ENCODE measurements at regions not wholly inside any gene's neighbourhood (a gene's known extent, or its start where the extent isn't known, plus 50 kb on each side); places are given as distances from the start of the nearest gene placed in this dataset.

DNA sequence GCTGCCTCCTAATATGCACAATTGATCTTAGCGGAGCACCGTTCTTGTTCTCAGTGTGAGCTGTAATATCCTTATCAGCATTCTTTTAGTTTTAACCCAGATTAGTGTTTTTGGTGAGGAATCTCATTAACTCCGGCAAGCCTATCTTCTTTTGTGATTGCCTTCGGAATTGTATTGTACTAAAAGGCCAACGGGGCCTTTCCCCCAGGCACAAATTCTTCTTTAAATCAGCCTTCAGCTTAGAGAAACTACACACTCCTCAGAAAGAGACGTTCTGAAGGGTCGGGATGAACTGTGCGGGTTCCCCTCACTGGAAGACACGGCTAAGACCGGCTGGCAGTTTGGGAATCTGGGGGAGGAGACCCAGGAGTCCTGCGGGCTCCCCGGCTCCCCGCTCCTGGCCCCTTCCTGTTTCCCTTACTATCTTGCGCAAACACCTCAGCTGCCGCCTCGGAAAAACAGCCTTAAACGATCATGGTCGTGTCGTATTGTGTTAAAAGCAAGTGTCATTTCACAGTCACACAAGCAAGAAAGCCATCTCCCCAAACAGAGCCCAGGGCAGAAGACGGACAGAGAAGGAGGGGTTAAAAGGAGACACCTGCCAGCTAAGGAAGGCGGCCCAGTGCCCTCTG is 353.1 kb upstream of the IRX2 start:
- intact Hi-C loops (cut with micrococcal nuclease), result no loop called here
- H3K4me2 ChIP-seq (ENCODE audit: low read length), result no peak overlapping the region
- no peak overlapping the region for H3K27ac ChIP-seq (ENCODE audit: low read depth, low read length)
- ChIA-PET RAD21 (ENCODE audit: low non-redundant PET in 1 of 2, low total read pairs in 2 of 2, uncharacterized antibody in 2 of 2, unreplicated experiment in 2 of 2) (no interaction called here), CTCF (no interaction called here), POLR2A (no interaction called here)
- BruUV-seq (replicated peaks), result no TSS peak
- no peaks in the 10 kb centered on the region for H3K4me1 ChIP-seq (ENCODE audit: control insufficient read depth in 1 of 2, insufficient read depth in 2 of 2, low read length in 2 of 2)
- no peak overlapping the region for H3K9ac ChIP-seq (ENCODE audit: low read length)
- ATAC-seq (no peak), DNase-seq (ENCODE audit: low read depth, low spot score) (no peak)
- no peak overlapping the region for H2AFZ ChIP-seq (ENCODE audit: low read depth, low read length, poor library complexity, severe bottlenecking)
- H3K9me3 ChIP-seq (ENCODE audit: control insufficient read depth in 1 of 2, insufficient read depth in 1 of 2, low read depth in 1 of 2, low read length in 2 of 2), result peaks cover 3 to 14% of the 10 kb centered on the region in 2 experiments; a peak in 2 of 4 replicates
- no peaks in the 10 kb centered on the region for H3K36me3 ChIP-seq (ENCODE audit: control insufficient read depth in 1 of 2, insufficient read depth in 2 of 2, low read length in 2 of 2)
- no peaks in the 10 kb centered on the region for H4K20me1 ChIP-seq (ENCODE audit: insufficient read depth)
- H3K9me2 ChIP-seq (ENCODE audit: insufficient read depth), result no peaks in the 10 kb centered on the region
- H3K4me3 ChIP-seq (replicated peaks in 1 of 2; ENCODE audit: low read depth in 1 of 2, low read length in 2 of 2), result no peak overlapping the region
- no peaks in the 10 kb centered on the region for H3K79me2 ChIP-seq (ENCODE audit: insufficient read depth, low read length)
- no peak for TF ChIP-seq EGR1 (IDR thresholded peaks at IDR 0.05; ENCODE audit: low read depth)
- TF ChIP-seq ZNF274 (IDR thresholded peaks at IDR 0.05; ENCODE audit: low read depth, low read length), result no peak
- no peak for TF ChIP-seq SRF (IDR thresholded peaks at IDR 0.05; ENCODE audit: low read depth)
- no peak for TF ChIP-seq CEBPB (IDR thresholded peaks at IDR 0.05; ENCODE audit: low read depth)
- TF ChIP-seq YY1 (IDR thresholded peaks at IDR 0.05; ENCODE audit: extremely low read depth, insufficient replicate concordance, low read depth, low read length), result no peak
- TF ChIP-seq FOSL1 (IDR thresholded peaks at IDR 0.05; ENCODE audit: low read depth), result no peak
- no peak for TF ChIP-seq POLR2A (IDR thresholded peaks at IDR 0.05; ENCODE audit: borderline replicate concordance, extremely low read depth, insufficient read depth, insufficient read length)
- no peaks in the 10 kb centered on the region for H3K27me3 ChIP-seq (ENCODE audit: insufficient read depth, low read length)

DNA sequence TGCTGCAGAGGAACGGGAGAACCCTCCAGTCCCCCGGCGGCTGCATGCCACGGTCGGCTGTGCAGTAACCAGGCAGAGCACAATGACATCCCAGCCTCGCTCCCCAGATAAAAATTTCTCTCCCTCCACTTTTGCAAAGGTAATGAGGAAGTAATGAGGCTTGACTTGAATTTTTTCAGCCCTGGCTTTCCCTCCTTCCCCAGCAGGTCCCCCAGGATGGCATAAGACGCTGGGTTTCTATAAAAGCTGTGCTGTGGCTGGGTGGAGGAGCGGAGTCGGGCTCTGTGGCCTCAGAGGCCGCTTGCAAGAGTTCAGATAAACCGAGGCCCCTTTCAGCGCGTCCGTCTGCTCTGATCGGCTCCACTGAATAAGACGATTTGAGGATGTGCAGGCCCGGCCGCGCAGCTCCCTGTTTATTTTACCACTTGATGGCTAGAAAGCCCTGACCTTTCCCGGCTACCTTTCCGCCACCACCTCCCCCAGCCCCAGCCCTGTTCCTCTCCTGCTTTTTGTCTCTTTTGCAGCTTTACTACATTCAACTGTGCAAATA is 351.9 kb upstream of the IRX2 start:
- Histone ChIP-seq H3K79me2 (ENCODE audit: insufficient read depth, low read length) (no peaks in the 10 kb centered on the region), H4K20me1 (ENCODE audit: insufficient read depth) (no peaks in the 10 kb centered on the region), H3K36me3 (ENCODE audit: control insufficient read depth in 1 of 2, insufficient read depth in 2 of 2, low read length in 2 of 2) (no peaks in the 10 kb centered on the region), H3K27ac (ENCODE audit: low read depth, low read length) (no peak overlapping the region), H2AFZ (ENCODE audit: low read depth, low read length, poor library complexity, severe bottlenecking) (no peak overlapping the region), H3K4me2 (ENCODE audit: low read length) (no peak overlapping the region), H3K4me1 (ENCODE audit: control insufficient read depth in 1 of 2, insufficient read depth in 2 of 2, low read length in 2 of 2) (no peaks in the 10 kb centered on the region), H3K9me3 (ENCODE audit: control insufficient read depth in 1 of 2, insufficient read depth in 1 of 2, low read depth in 1 of 2, low read length in 2 of 2) (peaks cover 3 to 15% of the 10 kb centered on the region in 2 experiments; a peak in 2 of 4 replicates), H3K9me2 (ENCODE audit: insufficient read depth) (no peaks in the 10 kb centered on the region), H3K4me3 (replicated peaks in 1 of 2; ENCODE audit: low read depth in 1 of 2, low read length in 2 of 2) (no peak overlapping the region), H3K9ac (ENCODE audit: low read length) (no peak overlapping the region), H3K27me3 (ENCODE audit: insufficient read depth, low read length) (no peaks in the 10 kb centered on the region)
- RAD21 ChIA-PET (ENCODE audit: low non-redundant PET in 1 of 2, low total read pairs in 2 of 2, uncharacterized antibody in 2 of 2, unreplicated experiment in 2 of 2), result no interaction called here
- TF ChIP-seq, protein P1, sequence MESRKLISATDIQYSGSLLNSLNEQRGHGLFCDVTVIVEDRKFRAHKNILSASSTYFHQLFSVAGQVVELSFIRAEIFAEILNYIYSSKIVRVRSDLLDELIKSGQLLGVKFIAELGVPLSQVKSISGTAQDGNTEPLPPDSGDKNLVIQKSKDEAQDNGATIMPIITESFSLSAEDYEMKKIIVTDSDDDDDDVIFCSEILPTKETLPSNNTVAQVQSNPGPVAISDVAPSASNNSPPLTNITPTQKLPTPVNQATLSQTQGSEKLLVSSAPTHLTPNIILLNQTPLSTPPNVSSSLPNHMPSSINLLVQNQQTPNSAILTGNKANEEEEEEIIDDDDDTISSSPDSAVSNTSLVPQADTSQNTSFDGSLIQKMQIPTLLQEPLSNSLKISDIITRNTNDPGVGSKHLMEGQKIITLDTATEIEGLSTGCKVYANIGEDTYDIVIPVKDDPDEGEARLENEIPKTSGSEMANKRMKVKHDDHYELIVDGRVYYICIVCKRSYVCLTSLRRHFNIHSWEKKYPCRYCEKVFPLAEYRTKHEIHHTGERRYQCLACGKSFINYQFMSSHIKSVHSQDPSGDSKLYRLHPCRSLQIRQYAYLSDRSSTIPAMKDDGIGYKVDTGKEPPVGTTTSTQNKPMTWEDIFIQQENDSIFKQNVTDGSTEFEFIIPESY (IDR thresholded peaks at IDR 0.05; ENCODE audit: extremely low read depth, insufficient replicate concordance, low read length), result no peak
- no peak for TF ChIP-seq EZH2phosphoT487 (IDR thresholded peaks at IDR 0.05; ENCODE audit: borderline replicate concordance)
- TF ChIP-seq EZH2 (IDR thresholded peaks at IDR 0.05), result no peak
- no peak for TF ChIP-seq CBX3 (IDR thresholded peaks at IDR 0.05; ENCODE audit: low read depth)
- TF ChIP-seq, protein P2, sequence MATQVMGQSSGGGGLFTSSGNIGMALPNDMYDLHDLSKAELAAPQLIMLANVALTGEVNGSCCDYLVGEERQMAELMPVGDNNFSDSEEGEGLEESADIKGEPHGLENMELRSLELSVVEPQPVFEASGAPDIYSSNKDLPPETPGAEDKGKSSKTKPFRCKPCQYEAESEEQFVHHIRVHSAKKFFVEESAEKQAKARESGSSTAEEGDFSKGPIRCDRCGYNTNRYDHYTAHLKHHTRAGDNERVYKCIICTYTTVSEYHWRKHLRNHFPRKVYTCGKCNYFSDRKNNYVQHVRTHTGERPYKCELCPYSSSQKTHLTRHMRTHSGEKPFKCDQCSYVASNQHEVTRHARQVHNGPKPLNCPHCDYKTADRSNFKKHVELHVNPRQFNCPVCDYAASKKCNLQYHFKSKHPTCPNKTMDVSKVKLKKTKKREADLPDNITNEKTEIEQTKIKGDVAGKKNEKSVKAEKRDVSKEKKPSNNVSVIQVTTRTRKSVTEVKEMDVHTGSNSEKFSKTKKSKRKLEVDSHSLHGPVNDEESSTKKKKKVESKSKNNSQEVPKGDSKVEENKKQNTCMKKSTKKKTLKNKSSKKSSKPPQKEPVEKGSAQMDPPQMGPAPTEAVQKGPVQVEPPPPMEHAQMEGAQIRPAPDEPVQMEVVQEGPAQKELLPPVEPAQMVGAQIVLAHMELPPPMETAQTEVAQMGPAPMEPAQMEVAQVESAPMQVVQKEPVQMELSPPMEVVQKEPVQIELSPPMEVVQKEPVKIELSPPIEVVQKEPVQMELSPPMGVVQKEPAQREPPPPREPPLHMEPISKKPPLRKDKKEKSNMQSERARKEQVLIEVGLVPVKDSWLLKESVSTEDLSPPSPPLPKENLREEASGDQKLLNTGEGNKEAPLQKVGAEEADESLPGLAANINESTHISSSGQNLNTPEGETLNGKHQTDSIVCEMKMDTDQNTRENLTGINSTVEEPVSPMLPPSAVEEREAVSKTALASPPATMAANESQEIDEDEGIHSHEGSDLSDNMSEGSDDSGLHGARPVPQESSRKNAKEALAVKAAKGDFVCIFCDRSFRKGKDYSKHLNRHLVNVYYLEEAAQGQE (IDR thresholded peaks at IDR 0.05; ENCODE audit: low read depth), result no peak
- TF ChIP-seq ZNF274 (IDR thresholded peaks at IDR 0.05; ENCODE audit: low read depth, low read length), result no peak
- no peak for TF ChIP-seq RAD21 (IDR thresholded peaks at IDR 0.05; ENCODE audit: low read depth)
- intact Hi-C loops (cut with micrococcal nuclease), result no loop called here
- POLR2A ChIA-PET, result no interaction called here
- CTCF ChIA-PET, result no interaction called here
- ATAC-seq (no peak), DNase-seq (ENCODE audit: low read depth, low spot score) (no peak)
- BruUV-seq (replicated peaks), result no TSS peak
